GM12878 (cell line): ENCODE measurements at regions not wholly inside any gene's neighbourhood (a gene's known extent, or its start where the extent isn't known, plus 50 kb on each side); places are given as distances from the start of the nearest gene placed in this dataset.
"Not testable (repeated sequence)": the region's sequence is repeated elsewhere in the genome, so short reads cannot be mapped to it uniquely, and the experiment has no call there.

Experiments
- ATAC-seq: fragments of 200-7000 bp; cut with Tn5 transposase; 3 replicates; pipeline ENCODE4 v1.9.1; 2020; ENCODE audit warnings: mild to moderate bottlenecking, moderate library complexity
- BruUV-seq: library from RNA; stranded (reverse); fragments of 400-500 nt; replicated peaks from 2 replicates; lab custom pipeline; 2021; lab: Mats Ljungman, UMichigan
- CTCF ChIA-PET: fragments of 300-600 bp; sonication (Branson Sonifier 250); formaldehyde crosslinking; extraction: SDS; loops from one replicate; lab custom pipeline; 2021; ENCODE audit warnings: inconsistent platforms; lab: Yijun Ruan, JAX
- POLR2A ChIA-PET: fragments of 350-600 bp; formaldehyde crosslinking; extraction: SDS; loops from one replicate; lab custom pipeline; 2021; ENCODE audit warnings: inconsistent platforms; lab: Charles Lee
- RAD21 ChIA-PET: fragments of 300-600 bp; sonication (Branson Sonifier 250); formaldehyde crosslinking; loops from one replicate; lab custom pipeline; 2023; ENCODE audit warnings: antibody characterized with exemption; ENCODE audit not compliant: unreplicated experiment; lab: Charles Lee
- SMC1A ChIA-PET: fragments of 300-600 bp; sonication (Branson Sonifier 250); formaldehyde crosslinking; loops from one replicate; lab custom pipeline; 2023; ENCODE audit not compliant: unreplicated experiment, uncharacterized antibody; lab: Charles Lee
- DNase-seq: peaks from one replicate; pipeline ENCODE4 v3.0.0-alpha.2; 2011; ENCODE audit warnings: low read depth, low spot score
- FAIRE-seq: peaks from 3 replicates; lab custom pipeline; 2011; peaks lifted over from hg19 to GRCh38; lab: Jason Lieb, UNC
- H2AFZ ChIP-seq: 2 replicates; pipeline ENCODE4 v1.6.0; 2011; ENCODE audit warnings: low read depth, low read length, control low read depth; ENCODE audit not compliant: control insufficient read depth
- H3K27ac ChIP-seq: 2 replicates; pipeline ENCODE4 v1.5.1; 2011; ENCODE audit warnings: control low read depth; ENCODE audit not compliant: control insufficient read depth, insufficient read depth
- H3K27me3 ChIP-seq, 2 experiments: replicated peaks in 1 of 2; 2 replicates each; pipeline versions ENCODE4 v1.6.0 to v1.6.1; 2011; ENCODE audit warnings: low read length in 1 of 2; ENCODE audit not compliant: control insufficient read depth in 2 of 2, insufficient read depth in 2 of 2
- H3K36me3 ChIP-seq, 2 experiments: 2 replicates each; pipeline ENCODE4 v1.5.1; 2011; ENCODE audit warnings: low read length in 1 of 2; ENCODE audit not compliant: control insufficient read depth in 2 of 2, insufficient read depth in 2 of 2
- H3K4me1 ChIP-seq: 2 replicates; pipeline ENCODE4 v1.6.1; 2011; ENCODE audit warnings: mild to moderate bottlenecking, low read length, moderate library complexity, mixed read lengths; ENCODE audit not compliant: control insufficient read depth, insufficient read depth
- H3K4me2 ChIP-seq: 2 replicates; pipeline ENCODE4 v1.6.0; 2011; ENCODE audit warnings: control low read depth; ENCODE audit not compliant: control insufficient read depth, insufficient read depth
- H3K4me3 ChIP-seq: fragments of 200-600 bp; sonication (generic); 2 replicates; pipeline ENCODE4 v1.5.1; 2016
- H3K79me2 ChIP-seq: 2 replicates; pipeline ENCODE4 v1.6.0; 2011; ENCODE audit warnings: low read length; ENCODE audit not compliant: control insufficient read depth, insufficient read depth
- H3K9ac ChIP-seq: 2 replicates; pipeline ENCODE4 v1.8.0; 2011; ENCODE audit warnings: low read length, control low read depth, mixed read lengths; ENCODE audit not compliant: control insufficient read depth, insufficient read depth
- H3K9me3 ChIP-seq: replicated peaks from 3 replicates; pipeline ENCODE4 v1.5.1; 2011; ENCODE audit warnings: mild to moderate bottlenecking, low read length; ENCODE audit not compliant: control insufficient read depth, insufficient read depth
- H4K20me1 ChIP-seq: 2 replicates; pipeline ENCODE4 v1.6.0; 2011; ENCODE audit not compliant: control insufficient read depth, insufficient read depth
- BRCA1 ChIP-seq: IDR thresholded peaks from 2 replicates; pipeline ENCODE4 v1.6.1; 2011; ENCODE audit warnings: low read depth, low read length, improper control_type of control experiment
- CBFB ChIP-seq: IDR thresholded peaks from 2 replicates; pipeline ENCODE4 v1.6.1; 2016; ENCODE audit warnings: antibody characterized with exemption, low read depth
- CREM ChIP-seq: IDR thresholded peaks from 2 replicates; pipeline ENCODE4 v1.6.1; 2014; ENCODE audit warnings: antibody characterized with exemption, low read depth
- PML ChIP-seq: IDR thresholded peaks from 2 replicates; pipeline ENCODE4 v1.6.1; 2012; ENCODE audit warnings: low read length, inconsistent platforms
- TCF7 ChIP-seq: IDR thresholded peaks from 2 replicates; pipeline ENCODE4 v1.6.1; 2014; ENCODE audit warnings: antibody characterized with exemption, borderline replicate concordance
- WGBS: methylation state at CpG from one replicate; pipeline ENCODE4 v1.1.6; 2016; ENCODE audit warnings: low lambda C conversion rate; ENCODE audit not compliant: insufficient replicate concordance, insufficient coverage; ENCODE audit errors: missing lambda C conversion rate; 5-methylcytosine and 5-hydroxymethylcytosine counted together
- in situ Hi-C: fragments of 300-500 bp; cut with MboI; formaldehyde crosslinking; loops from 9 replicates; pipeline ENCODE4 v1.14.3; 2018; ENCODE audit warnings: mixed read lengths
- intact Hi-C: fragments of 100-400 bp; cut with micrococcal nuclease; formaldehyde crosslinking; loops from one replicate; pipeline ENCODE4 v1.14.2; 2022; ENCODE audit not compliant: unreplicated experiment
- TF ChIP-seq, protein P1 (sequence below): fragments of 450-650 bp; IDR thresholded peaks from 2 replicates; pipeline ENCODE4 v1.6.1; 2017; ENCODE audit warnings: low read depth, mild to moderate bottlenecking, moderate library complexity

DNA sequence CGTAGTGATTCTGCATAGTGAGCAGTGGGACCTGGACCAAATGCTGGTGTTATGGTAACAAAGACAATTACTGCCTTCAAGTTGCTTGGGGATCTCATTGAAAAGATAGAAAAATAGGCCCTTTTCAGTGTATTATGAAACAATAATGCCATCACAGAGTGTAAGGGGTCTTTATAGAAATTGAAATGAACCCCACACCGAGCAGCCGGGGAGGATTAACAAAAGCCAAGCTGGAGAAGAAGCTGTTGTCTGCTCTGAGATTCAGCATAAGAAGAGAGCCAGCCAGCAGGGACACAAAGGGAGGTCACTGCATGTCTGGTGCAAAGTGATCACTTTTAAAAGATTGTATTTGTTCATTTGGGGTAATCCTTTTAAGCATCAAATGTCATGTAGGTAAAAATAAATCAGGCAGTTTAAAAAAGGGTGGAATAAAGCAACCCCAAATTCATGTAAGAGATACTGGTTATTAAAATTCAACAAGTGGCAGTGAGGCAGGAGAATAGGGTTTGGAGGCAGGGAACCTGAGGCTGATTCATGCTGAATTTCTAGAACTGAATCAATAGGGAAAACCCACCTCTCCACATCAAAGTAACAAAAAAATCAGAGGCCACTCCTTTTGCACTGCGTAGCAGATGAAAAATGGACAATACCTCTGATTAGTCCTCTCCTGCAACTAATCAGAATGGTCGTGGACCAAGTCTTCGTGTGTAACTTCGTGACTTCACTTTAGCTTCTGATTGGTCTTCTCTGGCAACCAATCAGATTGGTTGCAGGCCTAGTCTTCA is 1548.3 kb upstream of the SLC10A2 start:
- Histone ChIP-seq H3K9me3 (no peaks in the 10 kb centered on the region), H4K20me1 (no peaks in the 10 kb centered on the region), H3K36me3 (no peaks in the 10 kb centered on the region), H3K79me2 (no peaks in the 10 kb centered on the region), H3K9ac (no peak overlapping the region), H3K4me1 (no peaks in the 10 kb centered on the region), H3K27me3 (no peaks in the 10 kb centered on the region), H3K27ac (no peak overlapping the region), H3K4me3 (no peak overlapping the region), H3K4me2 (no peak overlapping the region), H2AFZ (no peak overlapping the region)
- ATAC-seq (no peak), DNase-seq (no peak), FAIRE-seq (no peak)
- 26% methylated on average over 7 of the region's 7 CpGs for WGBS
- RAD21 ChIA-PET = no interaction called here
- CTCF ChIA-PET = no interaction called here
- POLR2A ChIA-PET = no interaction called here
- intact Hi-C loops = no loop called here
- BruUV-seq = no TSS peak
- SMC1A ChIA-PET = no interaction called here
- in situ Hi-C loops = no loop called here
- TF ChIP-seq, protein P1, sequence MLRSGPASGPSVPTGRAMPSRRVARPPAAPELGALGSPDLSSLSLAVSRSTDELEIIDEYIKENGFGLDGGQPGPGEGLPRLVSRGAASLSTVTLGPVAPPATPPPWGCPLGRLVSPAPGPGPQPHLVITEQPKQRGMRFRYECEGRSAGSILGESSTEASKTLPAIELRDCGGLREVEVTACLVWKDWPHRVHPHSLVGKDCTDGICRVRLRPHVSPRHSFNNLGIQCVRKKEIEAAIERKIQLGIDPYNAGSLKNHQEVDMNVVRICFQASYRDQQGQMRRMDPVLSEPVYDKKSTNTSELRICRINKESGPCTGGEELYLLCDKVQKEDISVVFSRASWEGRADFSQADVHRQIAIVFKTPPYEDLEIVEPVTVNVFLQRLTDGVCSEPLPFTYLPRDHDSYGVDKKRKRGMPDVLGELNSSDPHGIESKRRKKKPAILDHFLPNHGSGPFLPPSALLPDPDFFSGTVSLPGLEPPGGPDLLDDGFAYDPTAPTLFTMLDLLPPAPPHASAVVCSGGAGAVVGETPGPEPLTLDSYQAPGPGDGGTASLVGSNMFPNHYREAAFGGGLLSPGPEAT = no peak
- TF ChIP-seq BRCA1 (no peak), CBFB (no peak), PML (no peak), TCF7 (peak; percentile 68)

DNA sequence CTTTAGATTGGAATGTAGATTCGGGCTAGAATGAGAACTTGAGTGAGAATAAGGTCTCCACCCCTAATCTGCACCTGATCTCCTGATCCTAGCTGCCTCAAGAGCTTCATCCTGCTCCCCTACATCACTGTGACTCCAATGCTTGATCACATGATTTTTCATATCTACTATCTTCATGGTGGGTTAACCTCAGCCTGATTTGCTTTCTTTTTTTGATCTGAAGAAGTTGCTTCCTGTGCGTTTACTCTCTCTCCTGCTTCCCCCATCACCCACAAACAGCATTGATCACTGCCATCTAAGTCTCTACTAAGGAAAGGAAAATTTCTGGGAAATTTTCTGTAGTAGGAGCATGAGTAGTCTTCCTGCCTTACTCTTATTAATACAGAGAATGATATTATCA is 1542.1 kb upstream of the SLC10A2 start:
- BruUV-seq = no TSS peak
- H4K20me1 ChIP-seq = no peaks in the 10 kb centered on the region
- H2AFZ ChIP-seq = no peak overlapping the region
- no peak overlapping the region for H3K9ac ChIP-seq
- no peaks in the 10 kb centered on the region for H3K36me3 ChIP-seq
- FAIRE-seq = no peak
- 33% methylated on average over 2 of the region's 2 CpGs for WGBS
- H3K27me3 ChIP-seq = no peaks in the 10 kb centered on the region
- no peak for TF ChIP-seq CREM
- TF ChIP-seq, all 136 proteins: peak for 0
- H3K4me2 ChIP-seq = no peak overlapping the region
- no peaks in the 10 kb centered on the region for H3K9me3 ChIP-seq
- in situ Hi-C loops = no loop called here
- no peaks in the 10 kb centered on the region for H3K79me2 ChIP-seq
- no peaks in the 10 kb centered on the region for H3K4me1 ChIP-seq
- intact Hi-C loops = no loop called here
- POLR2A ChIA-PET = no interaction called here
- H3K27ac ChIP-seq = no peak overlapping the region
- H3K4me3 ChIP-seq = no peak overlapping the region
- SMC1A ChIA-PET = no interaction called here
- ATAC-seq (no peak), DNase-seq (no peak)
- RAD21 ChIA-PET = interaction anchor here (1.2 kb wide), 1 partner anchor 37 kb away, joined by 3 read pairs; no protein-coding TSS in a partner anchor
- CTCF ChIA-PET = interaction anchor here (0.8 kb wide), 1 partner anchor 73 kb away, joined by 3 read pairs; no protein-coding TSS in a partner anchor

DNA sequence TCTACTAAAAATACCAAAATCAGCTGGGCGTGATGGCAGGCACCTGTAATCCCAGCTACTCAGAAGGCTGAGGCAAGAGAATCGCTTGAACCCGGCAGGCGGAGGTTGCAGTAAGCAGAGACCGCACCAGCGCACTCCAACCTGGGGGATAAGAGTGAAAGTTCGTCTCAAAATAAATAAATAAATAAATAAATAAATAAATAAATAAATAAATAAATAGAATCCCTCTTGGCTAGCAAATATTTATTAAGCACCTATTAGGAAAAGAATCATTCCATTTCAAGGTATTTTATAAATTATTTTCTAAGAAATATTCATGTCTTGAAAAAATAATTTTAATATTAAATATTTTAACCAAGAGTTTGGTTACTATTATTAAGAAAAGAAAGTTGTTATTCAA is 1539.2 kb upstream of the SLC10A2 start:
- 63% methylated on average over 7 of the region's 7 CpGs for WGBS
- H4K20me1 ChIP-seq, RAD21 ChIA-PET, H3K9ac ChIP-seq, H3K4me2 ChIP-seq, H3K9me3 ChIP-seq, POLR2A ChIA-PET, DNase-seq, H3K4me3 ChIP-seq, H3K79me2 ChIP-seq, H3K4me1 ChIP-seq, H3K27ac ChIP-seq, H3K27me3 ChIP-seq, H3K36me3 ChIP-seq, ATAC-seq, BruUV-seq, FAIRE-seq, intact Hi-C loops, H2AFZ ChIP-seq, SMC1A ChIA-PET, CTCF ChIA-PET, in situ Hi-C loops: not testable (repeated sequence)
